NOMO-1 treated with dmso at 0.1 percent for 144 hours (cell line): ENCODE measurements at regions not wholly inside any gene's neighbourhood (a gene's known extent, or its start where the extent isn't known, plus 50 kb on each side); places are given as distances from the start of the nearest gene placed in this dataset.
A peak's percentile ranks its signal among the peaks of the same experiment; 100 is the strongest.

Experiments
- DNase-seq: peaks from one replicate; lab custom pipeline; 2025; ENCODE audit not compliant: unreplicated experiment; lab: John Stamatoyannopoulos, UW

DNA sequence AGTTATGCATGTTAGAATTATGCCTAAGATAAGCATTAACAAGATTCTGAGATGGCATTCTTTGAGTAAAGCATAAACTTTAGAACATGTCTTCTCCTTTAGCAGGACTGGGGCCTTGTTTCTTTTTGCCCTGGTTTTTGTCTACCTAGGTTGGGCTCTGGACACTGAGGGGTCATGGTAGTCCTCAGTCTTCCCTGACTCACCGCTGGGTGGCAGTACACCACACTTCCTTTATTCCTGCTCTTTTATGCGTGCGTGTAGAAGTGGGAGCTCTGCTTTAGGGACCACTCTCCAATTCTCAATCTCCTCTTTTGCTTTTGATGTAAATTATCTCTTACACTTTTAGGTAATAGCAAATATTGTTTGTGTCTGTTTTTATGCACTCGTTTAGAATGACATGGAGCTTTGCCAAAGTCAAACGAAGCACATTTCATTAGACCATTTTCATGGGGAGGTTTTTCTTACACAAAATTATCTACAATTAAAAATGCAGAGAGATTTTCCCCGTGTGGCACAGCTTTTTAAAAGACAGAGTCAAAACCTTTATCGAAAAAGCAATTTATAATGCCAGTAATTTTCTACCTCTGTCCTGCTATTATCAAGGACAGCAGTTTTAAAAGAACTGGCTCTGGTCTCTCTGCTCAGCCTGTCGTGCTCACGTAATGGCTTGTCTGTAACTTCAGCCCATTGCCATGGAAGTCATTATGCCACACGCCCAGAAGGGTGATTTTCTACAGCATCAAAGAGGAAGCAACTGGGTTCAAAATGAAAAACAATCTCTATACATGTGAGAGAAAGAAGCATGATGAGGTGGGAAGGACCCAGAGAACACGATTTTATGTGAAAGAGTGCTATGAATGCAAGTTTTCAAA, 413.9 kb downstream of the COG6 start:
- peak; percentile 50 for DNase-seq

- no peak for DNase-seq
These were observed 414.9 kb downstream of the COG6 start for GRCh38 chr13:40070357-40070756.

- no peak for DNase-seq
These were observed 417.2 kb downstream of the COG6 start for GRCh38 chr13:40072663-40073120.

DNA sequence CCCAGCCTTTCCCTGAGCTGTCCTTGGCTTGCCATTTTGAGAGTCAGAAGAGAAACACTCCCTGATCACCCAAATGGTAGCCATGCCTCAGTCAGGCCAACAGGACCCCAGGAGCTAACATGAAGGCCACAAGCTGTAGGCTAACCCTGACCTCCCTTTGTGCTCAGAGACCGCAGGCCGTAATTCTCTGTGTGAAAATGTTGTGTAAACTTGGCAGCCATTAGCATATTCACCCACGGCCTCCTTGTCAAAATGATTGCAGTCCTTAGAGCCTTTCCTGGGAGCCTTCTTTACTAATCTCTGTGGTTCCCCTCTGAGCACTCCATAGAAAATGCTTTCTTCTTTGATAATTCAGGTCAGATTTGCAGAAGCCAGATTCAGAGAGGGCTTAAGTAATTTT, 418.9 kb downstream of the COG6 start:
- no peak for DNase-seq

DNA sequence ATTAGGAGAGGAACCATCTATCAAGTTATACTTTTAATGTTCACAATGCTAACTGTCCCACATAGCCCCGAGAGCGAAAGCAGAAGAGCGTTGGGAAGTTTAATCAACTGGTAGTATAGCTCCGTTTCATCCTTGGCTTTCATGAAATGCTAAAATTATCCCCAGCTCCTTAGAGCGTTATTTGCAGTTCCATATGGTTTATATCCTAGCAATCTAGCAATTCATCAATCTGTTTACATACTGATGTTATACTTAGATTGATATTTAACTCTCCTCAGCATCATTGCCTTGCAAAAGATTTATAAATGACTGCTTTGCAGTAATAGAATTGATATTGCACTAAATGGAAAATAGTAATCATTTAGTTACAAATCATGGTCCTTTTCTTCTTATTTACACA, 419.8 kb downstream of the COG6 start:
- DNase-seq, result no peak

DNA sequence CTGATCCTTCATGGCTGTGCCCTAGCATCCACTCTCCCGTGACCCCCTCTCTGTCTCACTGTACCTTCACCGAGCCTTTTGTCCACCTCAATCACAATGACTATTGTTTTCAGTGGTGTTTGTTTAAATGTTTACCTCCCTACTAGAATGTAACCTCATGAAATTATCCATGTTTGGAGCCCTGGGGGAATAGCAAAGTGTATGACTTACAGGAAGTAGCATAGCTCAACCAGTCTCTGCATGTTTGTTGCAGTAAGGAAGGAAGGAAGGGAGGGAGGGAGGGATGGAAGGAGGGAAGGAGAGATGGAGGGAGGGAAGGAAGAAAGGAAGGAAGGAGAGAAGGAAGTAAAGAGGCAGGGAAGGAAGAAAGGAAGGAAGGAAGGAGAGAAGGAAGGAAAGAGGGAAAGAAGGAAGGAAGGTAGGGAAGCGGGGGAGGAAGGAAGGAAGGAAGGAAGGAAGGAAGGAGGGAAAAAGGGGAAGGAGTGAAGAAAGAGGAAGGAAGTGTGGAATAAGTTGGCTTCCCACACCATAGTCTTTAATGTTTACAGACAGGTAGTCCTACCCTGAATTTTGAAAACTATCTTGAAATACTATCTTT, 421.4 kb downstream of the COG6 start:
- no peak for DNase-seq

GRCh38 chr13:40077396-40078027, 422.1 kb downstream of the COG6 start:
- DNase-seq, result no peak

- no peak for DNase-seq
These were observed 424.3 kb downstream of the COG6 start for GRCh38 chr13:40079721-40080120.

DNA sequence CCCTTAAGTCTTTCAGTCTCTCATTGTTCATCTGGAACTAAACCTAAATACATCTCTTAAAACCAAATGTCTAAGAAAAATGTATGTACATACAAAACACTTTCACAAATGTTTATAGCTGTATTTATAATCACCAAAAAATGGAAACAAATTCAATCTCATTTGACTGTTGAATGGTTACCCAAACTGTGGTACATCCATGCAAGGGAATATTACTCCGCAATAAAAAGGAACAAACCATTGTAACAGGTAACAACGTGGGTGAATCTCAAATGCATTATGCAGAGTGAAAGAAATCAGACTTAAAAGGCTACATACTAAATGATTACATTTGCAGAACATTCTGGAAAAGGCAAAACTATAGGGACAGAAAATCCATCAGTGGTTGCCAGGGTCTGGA, 425.2 kb downstream of the COG6 start:
- no peak for DNase-seq

DNA sequence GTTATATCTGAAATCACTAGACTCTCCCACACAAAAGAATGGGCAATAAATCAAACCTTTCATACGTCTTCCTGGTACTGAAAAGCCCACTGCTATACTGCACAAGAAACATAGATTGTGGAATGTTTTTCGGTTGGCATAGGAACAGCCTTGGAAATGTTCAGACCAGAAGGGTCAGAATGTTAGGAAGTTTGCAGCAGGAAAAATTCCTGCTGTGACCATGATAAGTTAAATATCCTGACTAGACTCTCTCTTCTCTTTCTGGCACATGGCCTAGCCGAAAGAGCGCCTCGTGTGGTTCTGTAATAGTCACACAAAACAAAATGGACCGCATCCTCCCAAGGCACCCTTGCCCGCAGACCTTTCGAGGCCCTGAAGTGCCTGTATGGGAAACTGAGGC, 427.2 kb downstream of the COG6 start:
- no peak for DNase-seq

DNA sequence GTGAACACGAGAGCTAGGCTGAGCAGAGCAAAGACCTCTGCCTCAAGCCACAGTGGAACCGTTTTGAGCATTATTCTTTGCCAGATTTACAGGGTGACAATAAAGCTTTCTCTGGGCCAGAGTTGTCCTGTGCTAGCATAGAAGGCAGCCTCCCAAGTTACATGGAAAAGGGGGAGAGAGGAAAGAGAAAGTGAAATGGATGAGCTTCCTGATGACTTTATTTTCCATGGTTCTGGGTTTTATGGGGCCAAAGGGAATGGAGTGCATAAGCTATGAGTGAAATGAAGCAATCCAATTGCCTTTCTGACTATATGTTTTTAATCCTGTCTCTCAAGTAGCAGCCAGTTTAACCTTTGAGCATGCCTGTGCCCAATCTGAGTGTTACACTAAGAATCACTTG, 428.4 kb downstream of the COG6 start:
- DNase-seq, result no peak

DNA sequence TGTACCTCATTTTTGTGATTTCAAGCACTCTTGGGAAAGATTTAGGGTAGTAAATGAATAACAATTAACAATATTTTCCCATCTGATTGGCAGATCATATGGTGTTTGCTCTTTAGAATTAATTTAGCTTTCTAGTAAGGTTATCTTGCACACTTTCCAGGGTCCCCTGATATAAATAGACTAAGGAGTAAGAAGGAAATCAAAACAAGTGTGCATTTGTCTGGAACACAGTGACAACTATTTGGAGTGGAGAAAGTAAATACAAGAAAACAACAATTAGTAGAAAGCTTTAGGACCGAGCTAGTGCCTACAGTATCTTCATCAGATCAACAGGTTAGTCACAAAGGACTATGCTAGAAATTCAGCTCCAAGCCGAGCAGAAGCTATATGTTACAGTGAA, 429.5 kb downstream of the COG6 start:
- DNase-seq, result no peak

DNA sequence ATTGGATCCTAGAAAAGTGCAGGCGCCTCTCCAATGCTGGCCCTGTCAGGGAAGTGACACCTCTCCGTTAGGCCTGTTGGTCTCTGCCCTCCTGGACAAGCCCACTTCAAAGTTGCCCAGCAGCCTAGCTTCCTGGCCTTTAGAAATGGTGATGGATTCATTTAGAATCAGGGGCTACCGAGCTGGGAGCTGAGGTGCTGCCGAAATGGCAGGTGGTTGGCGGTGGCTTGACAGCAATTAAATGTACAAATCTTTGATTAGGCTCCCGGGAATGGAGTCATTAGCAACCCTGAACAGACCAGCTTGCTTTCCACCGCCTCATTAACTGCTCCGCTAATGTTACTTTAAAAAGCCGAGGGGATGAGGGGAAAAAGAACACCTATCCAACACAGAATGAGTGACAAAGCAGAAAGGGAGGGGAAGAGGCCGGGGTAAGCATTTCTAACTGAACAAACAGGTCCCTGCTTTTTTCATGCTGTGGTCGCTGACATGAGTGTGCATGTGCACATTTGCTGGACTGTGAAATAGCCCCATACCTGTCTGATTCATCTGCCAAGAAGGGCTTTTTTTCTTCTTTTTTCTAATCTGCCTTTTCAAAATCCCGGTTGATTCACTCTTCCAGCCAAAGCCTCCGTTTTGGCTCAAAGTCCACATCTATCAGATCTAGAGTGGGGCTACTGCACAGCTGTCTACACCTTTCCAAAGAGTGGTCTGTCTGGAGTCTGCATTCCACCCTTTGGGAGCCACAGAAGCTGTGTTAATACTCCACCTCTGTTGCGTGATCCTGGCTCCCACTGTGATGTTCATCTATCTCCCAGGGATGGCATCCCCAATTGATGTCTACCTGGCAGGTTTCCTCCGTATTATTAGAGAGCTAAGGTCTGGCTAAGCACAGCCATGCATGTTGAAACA, 431.9 kb downstream of the COG6 start:
- no peak for DNase-seq

GRCh38 chr13:40094056-40094455, 438.6 kb downstream of the COG6 start:
- DNase-seq, result no peak

- no peak for DNase-seq
These were observed 440.4 kb downstream of the COG6 start for GRCh38 chr13:40095695-40096356.

- no peak for DNase-seq
These were observed 441.0 kb downstream of the COG6 start for GRCh38 chr13:40096357-40096901.

DNA sequence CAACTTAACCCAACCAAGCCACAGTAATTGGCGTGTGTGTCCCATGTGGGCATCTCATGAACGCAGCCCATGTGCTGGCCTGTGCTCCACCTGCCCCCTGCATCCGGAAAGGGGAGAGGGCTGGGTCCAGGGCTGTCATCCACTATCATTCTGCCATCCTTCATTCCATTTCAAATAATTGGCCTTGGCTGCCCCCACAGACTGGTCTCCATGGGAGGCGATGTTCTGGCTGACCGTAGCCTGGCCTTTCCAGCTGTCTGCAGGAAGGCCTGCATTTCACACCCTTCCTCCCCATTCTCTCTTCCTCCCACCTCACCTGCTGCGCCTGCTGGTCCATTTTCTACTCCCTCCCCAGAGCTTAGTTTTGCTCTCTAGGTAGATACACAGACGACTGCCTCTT, 442.8 kb downstream of the COG6 start:
- no peak for DNase-seq

- no peak for DNase-seq
These were observed 446.4 kb downstream of the COG6 start for GRCh38 chr13:40101708-40102359.

DNA sequence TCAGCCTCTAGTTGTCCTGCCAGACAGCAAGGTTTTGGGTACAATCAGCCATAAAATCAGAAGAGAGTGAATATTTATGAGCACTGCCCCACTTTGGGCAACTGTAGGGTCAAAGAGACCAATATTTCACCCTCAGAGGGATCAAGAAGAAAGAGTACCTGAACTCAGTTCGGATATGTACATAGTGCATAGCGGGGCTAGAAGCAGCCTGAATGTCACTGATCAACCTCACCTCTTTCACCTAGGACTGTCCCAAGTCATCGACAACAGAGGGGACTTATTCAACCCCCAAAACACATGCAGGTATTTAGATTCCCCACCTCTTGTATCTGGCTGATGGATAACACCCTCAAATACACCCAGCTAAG, 446.9 kb downstream of the COG6 start:
- DNase-seq, result no peak

- DNase-seq, result no peak
These were observed 447.4 kb downstream of the COG6 start for GRCh38 chr13:40102854-40103253.
